GM04504 (cell line): ENCODE measurements at regions not wholly inside any gene's neighbourhood (a gene's known extent, or its start where the extent isn't known, plus 50 kb on each side); places are given as distances from the start of the nearest gene placed in this dataset.

Experiments used
- DNase-seq: peaks from one replicate; pipeline ENCODE4 v3.0.0-alpha.2; 2012; ENCODE audit warnings: low read depth

GRCh38 chr10:8876171-8876570 is 821.7 kb downstream of the GATA3 start:
- DNase-seq = no peak

- DNase-seq = no peak
Observed at GRCh38 chr10:8889538-8889937, 835.0 kb downstream of the GATA3 start.

DNA sequence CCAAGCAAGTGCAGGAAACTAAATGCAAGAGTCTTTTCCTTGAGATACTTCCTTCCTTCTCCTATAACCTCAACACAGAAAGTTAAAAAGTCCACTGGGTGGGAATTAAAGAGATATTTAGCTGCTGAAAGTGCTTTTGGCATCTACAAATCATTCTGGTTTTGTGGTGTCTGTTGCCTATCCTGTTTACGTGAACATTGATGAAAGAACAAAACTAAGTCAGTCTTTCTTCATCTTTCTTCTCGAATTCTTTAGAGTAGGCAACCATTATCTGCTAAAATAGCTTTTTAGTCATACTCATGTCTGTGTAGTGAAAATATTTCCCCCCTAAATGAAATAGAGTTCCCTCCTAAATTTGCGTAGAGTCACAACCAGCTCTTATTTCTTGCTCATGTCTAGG is 838.6 kb downstream of the GATA3 start:
- no peak for DNase-seq

DNA sequence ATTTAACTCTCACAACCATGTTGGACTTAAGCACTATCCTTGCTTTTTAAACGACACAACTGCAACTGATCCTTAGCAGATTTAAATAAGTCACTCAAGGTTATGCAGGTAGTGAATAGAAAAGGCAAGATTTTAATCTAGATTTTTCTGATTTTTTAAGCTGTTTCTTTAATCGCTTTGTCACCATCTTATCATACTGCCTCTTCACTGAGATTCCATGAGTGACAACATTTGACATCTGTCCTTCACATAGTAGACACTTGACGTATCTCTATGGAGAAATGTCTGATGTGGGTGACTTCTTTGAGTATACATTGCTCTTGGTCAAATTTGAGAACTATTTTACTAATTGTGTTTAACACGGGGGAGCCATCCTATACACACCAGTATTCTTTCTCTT is 839.7 kb downstream of the GATA3 start:
- DNase-seq = no peak

- DNase-seq = no peak
Observed at GRCh38 chr10:8897769-8898168, 843.3 kb downstream of the GATA3 start.

DNA sequence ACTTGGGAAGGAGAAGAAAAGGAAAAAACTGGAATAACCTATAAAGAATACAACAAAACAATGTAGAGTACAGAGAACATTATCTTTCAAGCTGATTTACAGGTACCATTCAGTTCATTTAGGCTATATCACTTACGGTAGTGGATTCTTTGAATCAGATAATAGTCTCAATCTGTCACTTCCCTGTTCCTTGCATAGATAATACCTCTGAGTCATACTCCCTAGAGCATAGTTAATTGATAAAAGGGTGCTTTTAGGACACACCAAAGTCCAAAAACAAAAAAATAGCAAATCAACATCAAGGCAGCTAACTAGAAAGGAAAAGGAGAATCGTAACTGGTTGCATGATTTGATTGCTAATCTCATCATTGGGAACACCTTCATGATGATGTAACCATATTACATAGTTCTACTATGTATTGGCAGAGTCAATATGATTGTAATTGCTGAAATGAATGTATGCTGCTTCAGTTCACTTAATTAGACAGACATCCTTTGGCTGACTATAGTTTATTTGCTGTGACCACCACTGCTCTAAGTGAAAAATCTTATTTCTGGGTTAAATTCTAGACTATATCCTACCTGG is 844.4 kb downstream of the GATA3 start:
- no peak for DNase-seq

DNA sequence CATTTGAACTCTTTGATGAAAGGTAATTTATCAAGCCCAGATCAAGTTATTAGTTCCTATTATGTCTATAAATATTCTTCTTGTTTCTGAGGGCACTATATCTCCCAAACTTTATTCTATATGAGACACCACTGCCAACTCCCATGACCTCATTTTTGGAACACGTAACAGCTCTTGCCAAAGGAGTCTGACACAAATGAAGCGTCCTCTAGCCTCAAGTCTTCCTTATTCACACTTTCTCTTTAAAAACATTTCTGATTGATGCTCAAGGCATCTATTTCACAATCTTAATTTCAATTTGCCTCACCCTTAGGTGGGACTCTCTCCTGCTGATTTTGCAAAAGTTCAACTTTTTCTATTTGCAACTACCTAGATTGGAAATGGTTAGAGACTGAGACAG is 848.4 kb downstream of the GATA3 start:
- no peak for DNase-seq

DNA sequence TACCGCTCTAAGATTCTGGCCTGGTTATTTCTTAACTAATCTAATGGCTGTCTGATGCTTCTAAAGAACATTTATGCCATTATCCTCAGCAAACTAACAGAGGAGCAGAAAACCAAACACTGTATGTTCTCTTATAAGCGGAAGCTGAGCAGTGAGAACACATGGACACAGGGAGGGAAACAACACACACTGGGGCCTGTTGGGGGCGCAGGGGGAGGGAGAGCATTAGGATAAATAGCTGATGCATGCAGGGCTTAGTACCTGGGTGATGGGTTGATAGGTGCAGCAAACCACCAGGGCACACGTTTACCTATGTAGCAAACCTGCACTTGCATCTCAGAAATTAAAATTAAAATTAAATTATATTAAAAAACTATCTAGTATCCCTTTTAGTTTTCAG is 853.5 kb downstream of the GATA3 start:
- no peak for DNase-seq

DNA sequence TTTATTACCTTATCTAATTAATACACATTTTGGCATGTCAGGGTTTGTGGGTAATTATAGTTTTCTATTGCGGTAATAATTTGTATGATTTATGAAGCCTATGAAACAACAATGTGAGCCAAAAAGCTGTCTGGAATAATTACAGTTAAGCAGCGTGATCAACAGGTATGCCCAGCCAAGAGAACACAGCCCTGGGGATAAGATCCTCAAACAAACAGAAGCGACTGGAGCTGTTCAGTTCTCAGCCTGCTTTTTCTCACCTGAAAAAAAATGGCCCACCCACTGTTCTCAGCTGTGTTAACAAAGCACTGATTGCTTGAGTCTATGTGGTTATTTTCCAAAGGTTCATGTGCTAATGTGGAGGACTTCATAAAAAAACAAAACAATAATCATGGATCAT is 855.8 kb downstream of the GATA3 start:
- no peak for DNase-seq

DNA sequence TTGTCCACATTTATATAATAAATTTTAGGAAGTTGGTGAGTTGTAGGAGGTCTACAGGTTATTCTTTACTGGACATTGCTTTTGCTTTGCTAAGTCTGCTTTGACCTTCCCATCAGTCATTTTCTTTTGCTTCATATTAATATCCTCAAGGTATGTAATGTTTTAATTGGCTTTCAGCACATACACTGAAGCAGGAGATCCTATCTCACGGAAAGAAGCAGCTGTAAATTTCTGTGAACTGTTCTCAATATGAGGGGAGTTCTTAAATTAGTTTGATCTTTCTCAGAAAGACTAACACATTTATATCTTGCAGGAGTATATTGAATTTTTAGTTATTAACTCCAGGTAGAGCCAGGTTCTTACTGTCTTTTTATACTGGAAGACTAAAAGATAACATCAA is 856.5 kb downstream of the GATA3 start:
- no peak for DNase-seq

DNA sequence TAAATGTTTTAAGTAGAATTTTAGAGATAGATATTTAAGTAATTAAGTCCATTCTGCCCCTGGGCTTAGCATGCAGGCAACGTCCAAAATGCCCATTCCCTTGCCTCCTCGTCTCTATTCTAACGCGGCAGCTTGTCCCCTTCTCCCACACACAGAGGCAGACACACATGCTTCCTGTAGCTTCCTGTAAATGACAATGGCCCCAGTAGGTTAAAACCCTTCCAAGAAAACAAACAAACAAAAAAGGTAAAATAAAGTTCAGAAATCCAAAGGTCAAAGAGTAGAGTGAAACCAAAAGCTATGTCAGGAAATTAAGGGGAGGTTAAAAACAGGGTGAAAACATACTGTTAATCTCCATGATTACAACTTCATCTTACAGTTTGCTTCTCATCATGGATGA is 857.6 kb downstream of the GATA3 start:
- no peak for DNase-seq

DNA sequence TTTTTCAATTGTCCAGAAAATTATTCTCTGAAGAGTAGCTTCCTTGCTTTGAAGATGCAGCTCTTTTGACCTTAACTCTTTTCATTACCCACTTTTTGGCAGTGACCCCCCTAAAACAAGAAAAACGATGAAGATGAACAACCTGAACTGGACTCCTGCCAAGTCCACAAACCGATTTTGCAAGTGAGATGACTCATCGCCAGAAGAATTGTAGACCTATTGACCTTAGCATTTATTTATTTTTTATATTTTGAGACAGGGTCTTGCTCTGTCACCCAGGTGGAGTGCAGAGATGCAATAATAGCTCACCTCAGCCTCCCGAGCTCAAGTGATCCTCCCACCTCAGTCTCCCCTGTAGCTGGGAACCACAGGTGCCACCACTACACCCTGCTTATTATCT is 859.2 kb downstream of the GATA3 start:
- DNase-seq = no peak

DNA sequence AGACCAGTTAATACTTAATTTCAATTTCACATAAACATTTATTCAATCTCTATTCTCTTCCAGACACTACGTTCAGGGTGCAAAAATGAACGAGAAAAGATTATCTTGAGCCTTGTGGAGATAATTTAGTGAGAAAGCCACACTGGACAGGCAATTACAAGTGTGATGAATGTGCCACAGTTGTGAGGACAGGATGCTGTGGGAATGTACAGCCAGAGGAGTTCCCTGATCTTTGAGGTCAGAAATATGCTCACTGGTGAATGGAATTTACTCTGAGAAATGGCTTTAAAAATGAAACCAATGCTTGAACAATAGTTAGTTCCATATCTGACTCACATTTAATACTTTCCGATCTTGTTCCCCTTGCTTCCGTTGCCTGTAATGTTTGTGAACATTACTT is 864.8 kb downstream of the GATA3 start:
- DNase-seq = no peak

- no peak for DNase-seq
Observed at GRCh38 chr10:8921568-8921967, 867.1 kb downstream of the GATA3 start.

DNA sequence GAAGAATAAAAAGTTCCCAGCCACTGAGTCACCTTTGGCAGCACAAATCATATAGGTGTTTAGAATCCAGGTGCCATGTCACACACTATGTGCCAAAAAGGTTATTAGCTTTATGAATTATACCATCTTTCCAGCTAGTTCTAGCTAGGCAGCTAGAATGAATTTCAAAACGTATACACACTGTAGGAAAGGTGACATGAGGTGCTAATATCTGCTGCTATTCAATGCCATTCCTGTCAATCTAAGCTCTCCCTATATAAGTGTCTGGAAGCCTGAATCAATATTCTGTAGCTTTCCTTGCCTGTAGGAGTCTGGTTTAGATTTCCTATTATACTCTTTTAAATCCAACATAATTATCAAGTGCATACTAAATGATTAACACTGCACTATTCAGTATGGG is 868.6 kb downstream of the GATA3 start:
- no peak for DNase-seq

DNA sequence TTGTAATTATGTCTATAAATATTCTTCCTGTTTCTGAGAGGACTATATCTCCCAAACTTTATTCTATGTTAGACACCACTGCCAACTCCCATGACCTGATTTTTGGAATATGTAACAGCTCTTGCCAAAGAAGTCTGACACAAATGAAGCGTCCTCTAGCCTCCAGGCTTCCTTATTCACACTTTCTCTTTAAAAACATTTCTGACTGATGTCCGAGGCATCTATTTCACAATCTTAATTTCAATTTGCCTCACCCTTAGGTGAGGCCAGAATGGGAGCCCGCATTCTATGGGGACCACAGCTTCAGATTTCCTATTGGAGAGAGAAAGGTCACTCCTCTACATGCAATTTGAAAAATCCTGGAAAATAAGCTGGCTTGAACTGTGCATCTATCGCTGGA is 873.2 kb downstream of the GATA3 start:
- DNase-seq = no peak

DNA sequence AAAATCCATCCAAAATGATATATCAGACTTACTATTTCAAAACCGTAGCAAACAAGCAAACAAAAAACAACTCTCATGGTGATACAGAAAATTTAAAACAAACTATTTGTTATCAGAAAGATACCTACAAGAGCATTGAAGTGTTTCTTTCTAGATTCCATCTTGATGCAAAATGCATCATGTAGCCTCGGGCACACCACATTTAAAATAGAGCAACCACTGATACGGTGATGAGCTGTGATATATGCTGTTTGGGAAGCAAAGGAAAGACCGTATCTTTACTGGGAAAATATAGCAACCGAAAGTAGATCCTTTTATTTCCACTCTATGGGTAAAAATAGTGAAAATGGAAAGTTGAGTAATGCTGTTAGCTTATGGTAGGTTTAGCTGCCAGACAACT is 892.0 kb downstream of the GATA3 start:
- no peak for DNase-seq

DNA sequence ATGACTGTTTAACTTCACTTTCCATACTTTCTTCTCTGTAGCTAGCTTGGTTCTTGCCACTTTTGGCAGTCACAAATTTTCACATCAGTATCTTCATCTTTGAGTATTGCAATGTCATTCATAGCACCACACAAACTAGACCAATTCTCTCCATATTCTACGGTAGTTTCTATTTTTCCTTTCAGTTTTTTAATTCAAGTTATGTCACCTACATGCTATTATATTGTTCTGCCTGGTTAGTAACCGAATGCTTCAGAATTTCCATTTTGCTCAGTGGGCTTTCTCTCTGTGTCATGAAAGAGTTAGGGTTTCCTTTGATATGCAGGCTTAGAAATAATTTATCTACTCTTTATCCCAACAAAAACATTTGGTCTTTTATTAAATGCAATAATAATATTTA is 896.5 kb downstream of the GATA3 start:
- no peak for DNase-seq

DNA sequence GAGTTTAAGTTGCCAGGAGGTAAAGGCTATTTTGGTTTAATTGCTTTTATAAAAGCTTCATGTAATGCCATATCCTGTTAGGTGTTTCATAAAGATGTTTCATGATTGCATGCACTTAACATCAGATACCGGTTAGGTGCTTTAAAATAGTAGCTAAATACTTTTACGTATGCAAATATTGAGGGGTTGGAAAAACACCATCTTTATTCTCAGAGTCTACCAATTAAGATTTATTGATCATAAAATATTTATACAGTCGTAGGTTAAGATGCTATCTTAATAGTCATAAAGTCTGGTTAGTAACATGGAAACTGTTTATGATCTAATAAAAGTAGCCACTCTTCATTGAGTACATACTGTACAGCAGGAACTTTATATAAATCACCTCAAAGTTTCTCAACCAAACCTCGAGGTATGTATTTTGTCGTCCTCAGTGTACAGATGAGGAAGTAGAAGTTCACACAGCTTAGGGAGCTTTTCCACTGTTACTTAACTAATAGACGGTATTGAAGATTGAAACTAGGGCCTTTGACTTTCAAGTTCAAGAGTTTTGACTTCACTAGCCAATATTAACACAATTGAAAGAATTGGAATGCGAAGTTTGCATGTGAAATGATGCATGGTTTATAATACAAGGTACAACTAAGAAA is 897.1 kb downstream of the GATA3 start:
- no peak for DNase-seq

DNA sequence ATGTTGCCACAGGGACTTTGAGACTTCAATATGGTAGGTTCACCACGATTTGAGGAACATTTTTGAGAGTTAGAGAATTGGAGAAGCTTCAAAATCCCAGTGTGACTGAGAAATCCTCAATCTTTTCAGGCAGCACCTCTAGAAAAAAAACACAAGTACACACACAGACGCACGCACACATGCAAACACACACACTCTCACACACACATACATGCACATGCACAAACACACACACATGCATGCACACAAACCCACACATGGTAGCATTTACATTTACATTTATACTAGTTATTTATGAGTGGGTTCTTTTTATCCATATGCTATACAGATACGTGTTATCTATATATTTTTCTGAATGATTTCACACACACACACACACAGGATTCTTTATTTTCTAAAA is 901.9 kb downstream of the GATA3 start:
- DNase-seq = no peak

- DNase-seq = no peak
Observed at GRCh38 chr10:8962249-8962648, 907.8 kb downstream of the GATA3 start.

DNA sequence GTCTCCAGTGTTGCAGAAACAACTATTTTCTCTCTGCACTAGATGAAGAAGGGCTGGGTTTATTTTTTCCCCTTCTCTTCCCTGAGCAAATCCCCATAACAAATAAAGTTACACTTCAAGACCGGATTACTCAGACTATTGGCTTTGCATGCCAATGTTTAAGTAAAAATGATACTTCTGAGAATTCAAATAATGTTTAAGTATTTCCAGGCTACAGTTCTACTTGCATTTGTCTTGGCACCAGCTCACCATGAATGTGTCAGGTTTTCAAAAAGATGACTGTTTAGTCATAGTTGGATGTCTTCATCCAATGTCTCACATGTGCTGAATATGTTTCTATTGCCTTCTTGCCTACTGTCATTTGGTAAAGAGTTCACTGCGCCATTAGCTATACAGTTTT is 912.6 kb downstream of the GATA3 start:
- no peak for DNase-seq

DNA sequence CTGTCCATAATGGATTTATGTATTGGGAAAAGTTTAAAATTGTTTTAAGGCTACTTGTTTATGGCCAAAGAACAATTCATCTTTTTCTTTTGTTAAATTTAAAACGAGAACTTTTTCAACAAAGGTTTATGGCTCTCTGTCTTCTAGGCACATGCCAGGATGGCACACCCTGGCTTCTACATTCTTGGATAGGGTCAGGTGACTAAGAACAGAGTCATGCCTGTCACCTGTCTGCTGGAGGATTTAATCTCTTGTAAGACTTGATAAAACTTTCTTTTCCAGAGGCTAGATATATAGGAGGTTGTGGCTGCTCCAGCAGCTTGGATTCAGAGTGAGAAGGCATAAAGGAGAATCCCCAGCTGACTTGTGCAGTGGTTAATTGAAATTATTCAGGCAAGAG is 915.4 kb downstream of the GATA3 start:
- no peak for DNase-seq

GRCh38 chr10:8975535-8975934 is 921.0 kb downstream of the GATA3 start:
- DNase-seq = no peak

DNA sequence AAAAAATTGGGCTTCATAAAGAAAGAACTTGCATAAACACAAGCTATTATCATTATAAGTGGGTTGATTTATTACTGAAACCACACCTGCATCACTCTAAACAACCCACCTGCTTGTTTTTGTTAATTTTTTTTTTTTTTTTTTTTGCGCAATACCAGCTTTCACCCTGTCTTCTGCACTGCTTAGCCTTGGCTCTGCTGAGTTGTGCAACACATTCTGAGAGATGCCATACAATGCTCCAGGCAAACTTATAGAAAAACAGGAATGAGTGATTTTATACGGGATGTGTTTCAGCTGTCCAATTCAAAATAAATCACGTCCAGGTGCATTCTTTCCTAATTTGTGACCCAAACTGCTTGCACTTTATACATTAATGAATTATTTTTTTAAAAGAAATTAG is 923.6 kb downstream of the GATA3 start:
- no peak for DNase-seq
